NCI-H2029 treated with DMSO at 0.1 percent for 48 hours (cell line): ENCODE measurements at regions not wholly inside any gene's neighbourhood (a gene's known extent, or its start where the extent isn't known, plus 50 kb on each side); places are given as distances from the start of the nearest gene placed in this dataset.
"Not testable (repeated sequence)": the region's sequence is repeated elsewhere in the genome, so short reads cannot be mapped to it uniquely, and the experiment has no call there.

Experiments
- DNase-seq: peaks from one replicate; lab custom pipeline; 2025; lab: John Stamatoyannopoulos, UW

DNA sequence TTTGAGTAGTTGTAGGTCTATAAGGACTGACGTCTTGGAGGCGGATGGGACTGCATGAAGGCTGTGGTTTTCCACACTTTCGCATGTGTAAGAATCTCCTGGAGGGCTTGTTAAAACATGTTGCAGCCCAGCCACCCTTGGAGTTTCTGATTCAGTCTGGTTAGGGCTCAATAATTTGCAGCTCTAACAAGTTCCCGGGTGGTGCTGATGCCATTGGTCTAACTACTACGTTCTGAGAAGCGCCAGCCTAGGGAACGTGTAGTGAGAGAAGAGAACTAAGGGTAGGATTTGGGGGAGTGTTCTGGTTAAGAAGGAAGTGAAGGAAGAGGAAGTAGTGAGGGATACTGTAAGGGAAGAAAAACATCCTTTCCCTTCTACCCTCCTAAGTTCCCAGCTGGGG lies 138.9 kb downstream of the LARP7 start:
- DNase-seq, result no peak

DNA sequence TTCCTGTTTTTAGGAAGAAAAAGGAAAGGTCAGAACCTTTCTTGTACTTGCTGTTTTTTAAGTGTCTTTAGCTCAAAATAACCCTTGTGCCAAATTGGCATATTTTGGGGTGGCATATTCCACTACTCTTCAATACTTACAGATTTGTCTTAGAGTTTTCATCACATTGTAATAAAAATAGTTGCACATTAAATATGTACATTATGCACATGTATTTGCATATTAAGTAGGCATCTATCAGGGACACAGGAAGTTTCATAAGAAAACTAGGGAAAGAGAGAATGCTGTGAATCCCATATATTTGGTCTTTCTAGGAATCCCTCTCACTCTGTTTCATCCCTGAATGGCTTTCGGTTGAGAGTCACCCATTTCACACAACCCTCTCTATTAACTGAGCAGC lies 139.6 kb downstream of the LARP7 start:
- no peak for DNase-seq

DNA sequence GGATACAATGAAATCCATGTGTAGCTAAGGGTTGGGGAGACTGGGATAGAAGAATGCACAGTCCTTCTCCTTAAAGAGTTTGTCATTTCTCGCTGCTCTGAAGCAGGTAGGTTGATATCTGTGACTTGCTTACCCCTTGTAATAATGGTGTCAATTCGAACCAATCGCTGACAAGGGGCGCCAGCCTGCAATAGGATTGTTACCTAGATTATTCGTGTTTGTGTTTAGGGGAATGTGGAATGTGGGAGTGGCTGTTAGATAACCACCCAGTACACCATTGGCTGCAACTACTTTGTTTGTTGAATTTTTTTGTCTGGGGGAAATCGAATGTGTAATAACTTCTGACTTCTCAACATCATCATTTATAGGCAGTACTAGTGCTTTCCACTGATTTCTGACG lies 141.6 kb downstream of the LARP7 start:
- DNase-seq, result no peak

- DNase-seq, result no peak
These were observed 156.1 kb downstream of the LARP7 start for GRCh38 chr4:112793033-112793432.

DNA sequence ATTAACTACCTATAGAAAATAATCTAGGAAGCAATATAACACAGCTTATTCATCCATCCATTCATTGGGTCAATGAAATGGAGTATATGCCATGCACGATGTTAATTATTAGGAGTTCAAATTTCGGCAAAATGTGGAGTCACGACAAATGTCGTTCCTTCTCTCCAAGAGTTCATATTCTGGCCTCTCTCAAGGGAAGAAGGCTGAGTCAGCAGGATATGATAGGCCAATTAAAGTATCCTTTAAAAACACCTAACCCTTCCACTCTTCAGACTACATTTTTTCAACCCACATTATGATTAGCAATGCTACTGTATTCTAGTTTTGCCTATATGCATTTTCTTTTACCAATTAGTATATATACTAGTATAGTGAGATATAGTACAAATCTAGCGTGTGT lies 163.1 kb downstream of the LARP7 start:
- no peak for DNase-seq

GRCh38 chr4:112801341-112801740 lies 164.4 kb downstream of the LARP7 start:
- DNase-seq, result no peak

DNA sequence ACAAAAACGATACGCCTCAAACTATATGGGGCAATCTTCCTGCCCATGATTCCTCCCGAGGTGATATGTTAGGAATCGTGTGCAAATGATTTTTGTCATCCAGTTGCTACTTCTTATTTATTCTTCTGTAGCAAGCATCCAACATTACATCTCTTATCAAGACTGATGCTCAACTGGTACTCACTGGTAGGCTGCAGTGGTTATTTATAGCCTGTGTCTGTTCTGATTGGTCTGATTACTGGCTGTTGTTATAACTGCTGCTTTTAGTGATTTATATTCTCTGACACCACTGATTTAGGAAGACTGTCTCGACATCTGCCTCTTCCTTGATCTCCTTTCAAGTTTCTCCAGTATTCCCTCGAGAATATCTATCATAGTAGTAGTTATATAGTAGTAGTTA lies 165.8 kb downstream of the LARP7 start:
- DNase-seq, result no peak

DNA sequence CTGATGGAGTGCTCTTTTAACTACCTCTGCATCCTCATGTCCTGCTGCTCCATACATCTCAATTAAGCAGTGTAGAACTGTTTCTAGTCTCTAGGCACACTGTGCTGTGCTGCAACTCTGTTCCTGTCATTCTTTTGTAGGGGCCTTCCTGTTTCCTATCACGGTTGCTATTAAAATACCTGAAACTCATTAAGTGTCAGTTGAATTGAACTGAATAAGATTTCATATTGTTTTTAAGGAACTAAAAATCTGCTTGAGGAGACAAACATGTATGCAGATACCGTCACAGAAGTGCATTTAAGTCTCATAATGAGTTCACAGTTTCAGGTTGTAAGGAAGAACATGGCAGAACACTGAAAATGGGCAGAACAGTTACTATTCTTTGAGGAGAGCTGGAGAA lies 170.1 kb downstream of the LARP7 start:
- DNase-seq, result no peak

DNA sequence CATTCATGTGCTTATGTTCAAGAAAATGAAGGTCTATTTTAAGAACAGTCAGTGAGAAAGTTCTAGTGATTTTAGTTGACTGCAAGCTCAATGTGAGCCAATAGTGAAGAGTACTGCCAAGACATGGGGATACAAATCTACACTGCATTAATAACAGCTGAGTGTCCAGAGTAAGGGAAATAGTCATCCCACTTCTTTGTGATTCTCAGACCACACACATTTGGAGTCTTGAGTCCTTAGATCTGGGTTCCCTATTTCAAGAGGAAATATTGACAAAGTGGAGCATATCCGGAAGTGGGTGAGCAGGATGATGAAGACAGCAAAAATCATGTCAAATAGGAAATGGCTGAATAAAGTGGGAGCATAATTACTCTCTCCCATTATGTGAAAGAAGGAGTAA lies 171.1 kb downstream of the LARP7 start:
- no peak for DNase-seq

DNA sequence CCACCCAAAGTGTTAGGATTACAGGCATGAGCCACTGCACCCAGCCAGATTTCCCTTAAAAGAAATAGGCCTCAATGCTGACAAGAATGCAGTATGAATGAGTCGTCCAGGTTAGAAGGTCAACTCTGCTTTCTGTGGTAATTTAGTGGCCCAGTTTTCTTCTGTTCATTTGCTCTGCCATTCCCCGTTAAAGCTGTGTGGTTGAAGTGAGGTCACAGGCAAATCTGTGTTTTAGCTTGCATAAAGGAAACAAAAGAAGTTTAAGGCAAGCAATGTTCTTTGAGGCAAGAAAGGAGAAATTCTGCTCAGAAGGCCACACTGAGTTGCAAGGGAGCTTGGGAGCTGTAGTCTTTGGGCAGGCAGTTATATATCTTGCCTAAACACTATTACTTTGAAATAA lies 176.8 kb downstream of the LARP7 start:
- DNase-seq, result no peak

GRCh38 chr4:112817933-112818593 lies 181.1 kb downstream of the LARP7 start:
- DNase-seq, result peak; percentile 49

DNA sequence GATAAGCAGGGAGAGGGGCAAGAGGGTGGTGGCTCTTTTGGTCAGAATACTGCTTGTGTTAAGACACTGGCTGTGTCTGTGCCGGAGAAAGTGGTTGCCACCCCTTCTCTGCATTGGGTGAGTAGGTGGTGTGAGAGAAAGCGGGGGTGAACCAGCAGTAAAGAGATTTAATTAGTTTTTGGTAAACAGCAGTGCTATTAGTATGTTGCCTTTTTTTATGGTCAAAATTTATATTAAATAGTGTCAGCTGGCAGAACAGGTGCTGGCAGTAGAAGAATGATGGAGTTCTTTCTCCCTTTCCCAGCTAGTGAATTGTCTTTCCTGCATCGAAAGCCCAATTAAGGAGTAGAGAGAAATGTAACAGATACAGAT lies 181.6 kb downstream of the LARP7 start:
- DNase-seq, result no peak

- DNase-seq, result no peak
These were observed 182.8 kb downstream of the LARP7 start for GRCh38 chr4:112819729-112820128.

- no peak for DNase-seq
These were observed 186.2 kb downstream of the LARP7 start for GRCh38 chr4:112823156-112823555.

- no peak for DNase-seq
These were observed 186.7 kb downstream of the LARP7 start for GRCh38 chr4:112823606-112824005.

DNA sequence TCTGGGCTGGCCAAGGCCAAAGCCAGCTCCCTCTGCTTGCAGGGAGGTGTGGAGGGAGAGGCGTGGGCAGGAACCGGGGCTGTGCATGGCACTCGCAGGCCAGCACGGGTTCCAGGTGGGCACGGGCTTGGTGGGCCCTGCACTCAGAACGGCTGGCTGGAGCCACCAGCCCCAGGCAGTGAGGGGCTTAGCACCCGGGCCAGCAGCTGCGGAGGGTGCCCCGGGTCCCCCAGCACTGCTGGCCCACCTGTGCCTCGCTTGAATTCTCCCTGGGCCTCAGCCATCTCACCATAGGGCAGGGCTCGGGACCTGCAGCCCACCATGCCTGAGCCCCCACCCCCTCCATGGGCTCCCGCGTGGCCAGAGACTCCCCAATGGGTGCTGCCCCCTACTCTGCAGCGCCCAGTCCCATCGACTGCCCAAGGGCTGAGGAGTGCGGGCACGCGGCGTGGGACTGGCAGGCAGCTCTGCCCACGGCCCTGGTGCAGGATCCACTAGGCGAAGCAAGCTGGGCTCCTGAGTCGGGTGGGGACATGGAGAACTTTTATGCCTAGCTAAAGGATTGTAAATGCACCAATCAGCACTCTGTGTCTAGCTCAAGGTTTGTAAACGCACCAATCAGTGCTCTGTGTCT lies 193.9 kb downstream of the LARP7 start:
- no peak for DNase-seq

DNA sequence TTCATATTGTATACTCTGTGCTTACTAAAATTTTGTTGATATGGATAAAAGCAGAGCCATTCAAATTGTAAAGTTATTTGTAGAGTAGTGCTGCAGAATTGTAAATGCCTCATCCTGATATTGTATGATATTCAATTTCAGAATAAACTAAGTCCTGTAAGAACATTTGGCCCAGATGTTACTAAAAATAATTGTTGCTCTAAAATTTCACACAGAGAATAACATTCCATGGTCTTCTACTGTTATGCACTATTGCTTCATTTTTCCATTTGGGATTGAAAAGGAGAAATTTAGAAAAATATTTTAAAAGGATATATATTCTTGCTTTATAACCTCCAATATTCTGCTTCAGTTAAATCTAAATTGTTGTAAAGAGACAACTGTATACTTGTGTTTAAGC lies 195.6 kb downstream of the LARP7 start:
- no peak for DNase-seq

DNA sequence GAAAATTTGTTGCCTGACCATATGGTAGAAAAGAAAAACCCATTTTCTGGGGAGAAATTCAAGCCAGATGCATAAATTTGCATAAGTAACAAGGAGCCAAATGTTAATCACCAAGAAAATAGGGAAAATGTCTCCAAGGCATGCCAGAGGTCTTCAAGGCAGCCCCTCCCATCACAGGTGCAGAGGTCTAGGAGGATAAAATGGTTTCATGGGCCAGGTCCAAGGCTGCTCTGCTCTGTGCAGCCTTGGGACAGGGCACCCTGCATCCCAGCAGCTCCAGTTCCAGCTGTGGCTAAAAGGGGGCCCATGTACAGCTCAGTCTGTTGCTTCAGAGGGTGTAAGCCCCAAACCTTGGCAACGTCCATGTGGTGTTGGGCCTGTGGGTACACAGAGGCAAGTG lies 200.0 kb downstream of the LARP7 start:
- DNase-seq, result no peak

GRCh38 chr4:112838015-112838414 lies 201.1 kb downstream of the LARP7 start:
- not testable (repeated sequence) for DNase-seq

GRCh38 chr4:112840061-112840460 lies 203.1 kb downstream of the LARP7 start:
- DNase-seq, result no peak

- DNase-seq, result no peak
These were observed 203.7 kb downstream of the LARP7 start for GRCh38 chr4:112840619-112841018.

GRCh38 chr4:112842513-112842912 lies 205.6 kb downstream of the LARP7 start:
- DNase-seq, result no peak

DNA sequence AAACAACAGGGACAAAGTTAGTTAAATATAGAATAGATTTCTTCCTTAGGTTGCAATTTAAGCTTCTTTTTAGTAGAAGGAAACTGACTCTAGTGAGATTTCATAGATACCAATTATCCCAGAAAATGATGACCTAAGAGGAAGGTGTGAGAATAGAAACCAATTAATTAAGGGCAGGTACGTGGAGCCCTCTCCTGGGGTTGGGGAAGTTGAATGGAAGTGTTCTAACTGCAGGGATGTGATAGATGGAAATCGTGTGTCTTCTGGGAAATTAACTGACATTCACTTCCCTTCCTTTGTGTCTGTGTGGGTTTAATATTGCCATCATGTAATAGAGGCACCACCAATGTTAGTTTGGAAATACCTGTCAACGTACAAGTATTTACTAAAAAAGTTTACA lies 204.1 kb upstream of the ANK2 start:
- DNase-seq, result no peak

- DNase-seq, result no peak
These were observed 202.4 kb upstream of the ANK2 start for GRCh38 chr4:112847045-112847444.
